Effector CD4-positive, alpha-beta T cell (primary cell): ENCODE measurements at regions not wholly inside any gene's neighbourhood (a gene's known extent, or its start where the extent isn't known, plus 50 kb on each side); places are given as distances from the start of the nearest gene placed in this dataset.
"Not testable (repeated sequence)": the region's sequence is repeated elsewhere in the genome, so short reads cannot be mapped to it uniquely, and the experiment has no call there.

Experiments used
- DNase-seq: peaks from one replicate; pipeline ENCODE4 v3.0.0-alpha.2; 2020

DNA sequence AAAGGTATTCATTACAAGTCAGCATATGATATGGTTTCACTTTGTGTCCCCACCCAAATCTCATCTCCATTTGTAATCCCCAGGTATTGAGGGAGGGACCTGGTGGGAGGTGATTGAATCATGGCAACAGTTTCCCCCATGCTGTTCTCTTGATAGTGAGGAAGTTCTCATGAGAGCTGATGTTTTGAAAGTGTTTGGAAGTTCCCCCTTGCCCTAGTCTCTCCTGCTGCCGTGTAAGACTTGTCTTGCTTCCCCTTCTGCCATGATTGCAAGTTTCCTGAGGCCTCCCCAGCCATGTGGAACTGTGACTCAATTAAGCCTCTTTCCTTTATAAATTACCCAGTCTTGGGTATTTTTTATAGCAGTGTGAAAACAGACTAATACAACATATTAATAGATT lies 213.7 kb upstream of the ADRA1D start:
- DNase-seq = not testable (repeated sequence)

DNA sequence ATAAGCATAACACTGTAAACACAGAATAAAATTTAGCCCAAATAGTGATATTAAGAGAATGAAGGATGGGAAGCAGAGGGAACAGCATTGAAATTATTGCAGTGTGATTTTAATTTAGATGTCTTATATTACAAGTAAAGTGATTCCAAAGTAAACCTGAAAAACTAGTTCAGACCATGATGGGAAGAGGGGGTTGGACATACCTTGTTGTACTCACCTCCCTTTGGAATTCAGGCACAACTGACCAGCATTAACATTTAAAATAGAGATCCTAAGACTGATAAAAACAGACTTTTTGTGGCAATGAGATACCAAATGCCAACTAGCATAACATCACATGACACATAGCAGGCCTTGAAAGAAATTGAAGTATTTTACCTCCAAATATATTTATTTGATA lies 210.0 kb upstream of the ADRA1D start:
- DNase-seq = no peak

DNA sequence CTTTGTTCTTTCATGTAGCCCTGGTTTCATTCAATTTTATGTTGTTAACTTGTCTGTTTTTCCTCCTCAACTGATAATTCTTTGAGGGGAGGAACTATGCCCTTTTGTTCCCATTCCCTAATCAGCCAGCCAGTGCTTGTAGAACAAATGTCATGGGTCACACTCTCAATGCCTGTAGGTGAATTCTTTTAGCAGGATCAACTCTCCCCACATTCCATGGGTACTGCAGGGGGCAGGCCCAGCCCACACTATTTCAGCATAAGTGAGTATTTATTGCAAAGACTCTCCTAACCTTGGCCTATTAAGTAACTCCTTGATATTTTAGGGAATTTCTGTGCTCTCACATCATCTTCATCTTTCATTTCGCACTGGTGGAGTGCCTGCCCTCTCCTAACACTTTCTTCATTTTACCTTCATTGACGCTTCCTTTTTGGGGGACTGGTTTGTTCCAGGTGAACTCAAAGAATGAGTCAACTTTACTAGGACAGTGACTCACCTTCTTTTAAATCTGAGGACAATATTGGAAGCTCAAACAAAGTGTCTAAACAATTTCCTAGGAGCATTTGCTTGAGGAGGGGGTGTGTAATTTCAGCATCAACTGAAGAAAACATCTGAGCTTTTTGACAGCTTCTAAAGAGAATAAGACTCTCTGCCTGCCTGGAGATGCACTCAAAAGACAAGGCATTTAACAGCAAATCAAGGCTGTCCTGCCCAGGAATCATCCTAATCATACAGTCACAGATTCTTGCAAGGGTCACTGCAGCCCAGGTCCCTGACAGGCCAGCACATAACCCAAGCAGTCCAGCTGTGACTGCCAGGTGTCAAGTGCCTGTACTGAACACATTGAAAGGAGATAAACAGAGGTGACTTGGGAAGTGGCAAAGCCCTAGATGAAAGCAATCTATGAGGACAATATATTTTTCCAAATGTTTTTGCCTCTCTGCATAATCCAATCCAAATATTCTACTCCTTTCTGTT lies 208.8 kb upstream of the ADRA1D start:
- no peak for DNase-seq

DNA sequence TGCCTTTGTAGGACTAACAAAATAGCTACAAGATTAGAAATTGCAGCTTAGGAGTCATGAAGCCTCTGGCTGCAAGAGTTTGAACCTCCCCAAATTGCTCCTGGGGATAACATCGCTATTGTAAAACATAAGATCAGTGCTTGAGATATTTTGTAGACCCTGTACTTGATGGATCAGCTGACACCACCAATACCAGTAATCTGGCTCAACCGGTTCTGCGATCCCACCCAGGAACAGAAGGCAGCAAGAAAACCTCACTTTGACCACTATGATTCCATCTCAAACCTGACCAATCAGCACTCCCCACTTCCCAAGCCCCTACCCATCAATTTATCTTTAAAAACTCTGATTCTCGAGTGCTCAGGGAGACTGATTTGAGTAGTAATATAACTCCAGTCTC lies 206.9 kb upstream of the ADRA1D start:
- DNase-seq = no peak

DNA sequence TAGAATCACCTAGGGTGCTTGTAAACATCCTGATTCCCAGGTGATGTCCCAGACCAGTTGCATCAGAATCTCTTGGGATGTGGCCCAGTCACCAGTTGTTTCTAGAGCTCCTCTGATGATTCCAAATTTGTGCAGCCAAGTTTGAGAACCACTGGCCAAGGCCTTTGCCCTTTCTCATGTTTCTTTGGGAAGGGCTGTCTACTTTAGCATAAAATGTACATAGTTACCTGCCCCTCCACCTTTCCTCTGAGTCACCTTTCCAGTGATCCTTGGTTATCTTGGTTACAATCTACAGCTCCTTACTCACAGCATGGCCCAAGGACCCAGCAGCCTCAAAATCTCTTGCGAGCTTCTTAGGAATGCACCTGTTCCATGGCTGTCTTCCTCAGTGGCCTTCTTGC lies 206.2 kb upstream of the ADRA1D start:
- no peak for DNase-seq

DNA sequence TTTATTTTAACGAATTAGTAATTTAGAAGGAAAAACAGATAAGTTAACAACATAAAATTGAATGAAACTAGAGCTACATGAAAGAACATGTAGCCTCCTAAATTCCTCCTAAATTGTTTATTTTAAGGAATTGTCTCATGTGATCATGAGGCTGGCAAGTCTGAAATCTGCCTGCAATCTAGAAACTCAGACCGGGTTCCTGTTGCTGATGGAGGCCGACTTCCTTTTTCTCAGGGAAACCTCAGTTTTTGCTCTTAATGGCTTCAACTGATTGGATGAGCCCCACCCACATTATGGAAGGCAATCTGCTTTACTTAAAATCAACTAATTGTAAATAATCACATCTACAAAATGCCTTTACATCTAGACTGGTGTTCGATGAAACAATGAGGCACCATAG lies 205.0 kb upstream of the ADRA1D start:
- no peak for DNase-seq

DNA sequence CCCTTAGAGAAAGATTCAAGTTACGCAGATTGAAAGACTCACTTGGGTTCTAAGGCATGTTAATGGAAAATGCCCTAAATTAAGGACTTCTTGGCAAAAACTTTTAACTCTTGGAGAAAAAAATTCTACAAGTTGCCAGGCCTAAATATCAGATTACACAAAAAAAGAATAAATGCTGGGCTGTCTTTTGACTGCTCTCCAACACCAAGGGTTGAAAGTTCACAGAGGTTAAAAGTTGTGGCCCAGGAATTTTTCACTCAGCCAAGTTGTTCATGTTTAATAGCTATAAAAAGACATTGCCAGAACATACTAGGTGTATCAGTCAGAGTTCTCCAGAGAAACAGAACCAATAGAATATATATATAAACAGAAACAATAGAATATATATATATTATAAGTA lies 204.3 kb upstream of the ADRA1D start:
- no peak for DNase-seq

DNA sequence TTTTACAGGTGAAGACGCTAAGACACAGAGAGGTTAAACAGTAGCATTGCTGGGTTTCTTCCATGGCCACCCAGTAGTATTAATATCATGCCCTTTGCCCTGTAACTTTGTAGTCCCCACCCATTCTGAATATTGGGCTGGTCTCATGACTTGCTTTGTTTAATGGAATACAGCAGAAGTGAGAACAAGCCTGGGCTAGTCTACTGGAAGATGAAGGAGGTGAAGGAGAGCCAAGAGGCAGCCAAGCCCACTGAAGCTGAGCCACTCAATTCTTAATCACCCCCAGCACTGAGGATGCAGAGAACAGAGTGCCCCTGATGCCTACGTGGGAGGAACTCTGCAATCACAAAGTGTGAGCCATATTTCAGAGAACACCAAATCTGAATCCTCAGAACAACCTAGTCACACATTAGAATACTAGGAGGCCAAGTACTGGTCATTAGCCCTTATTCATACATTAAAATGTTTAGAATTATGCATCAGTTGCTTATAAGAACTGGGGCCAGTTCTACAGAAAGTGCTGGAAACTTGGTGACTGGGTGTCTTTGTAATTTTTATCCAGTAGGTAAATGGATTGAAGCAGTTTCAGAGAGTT lies 202.5 kb upstream of the ADRA1D start:
- DNase-seq = no peak

DNA sequence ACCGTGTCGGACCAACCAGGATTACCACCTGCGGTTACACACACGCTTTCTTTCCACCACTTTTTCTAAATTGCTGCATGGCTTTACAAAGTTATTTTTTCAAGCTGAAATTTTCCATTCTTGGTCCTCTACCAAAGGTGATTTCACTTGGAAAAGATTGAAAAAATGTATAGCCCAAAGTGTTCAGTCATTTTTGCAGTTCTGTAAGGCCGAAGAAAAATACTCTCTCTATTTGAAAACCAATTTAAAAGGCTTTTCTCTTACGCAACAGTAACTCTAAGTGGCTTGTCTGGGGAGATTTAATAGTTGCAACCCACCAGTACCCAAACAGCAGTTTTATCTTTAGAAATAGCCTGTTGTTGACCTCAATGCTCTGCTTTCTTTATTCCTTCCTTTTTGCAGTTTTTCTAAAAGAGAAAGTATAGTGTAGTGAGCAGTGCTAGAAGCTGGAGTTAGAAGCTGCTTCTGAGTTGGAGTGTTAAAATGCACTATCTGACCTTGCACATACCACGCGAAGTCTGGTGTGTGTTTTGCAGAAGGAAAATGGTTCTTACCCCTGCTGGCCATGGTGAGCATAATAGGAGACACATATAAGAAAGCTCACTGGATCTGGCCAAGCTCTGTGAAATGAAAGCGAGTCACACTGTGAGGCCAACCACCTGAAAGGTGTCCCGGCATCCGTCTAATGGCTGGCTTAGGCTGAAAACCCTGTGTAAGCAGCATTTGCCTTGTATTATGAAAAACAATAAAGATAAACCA lies 201.0 kb upstream of the ADRA1D start:
- DNase-seq = no peak

DNA sequence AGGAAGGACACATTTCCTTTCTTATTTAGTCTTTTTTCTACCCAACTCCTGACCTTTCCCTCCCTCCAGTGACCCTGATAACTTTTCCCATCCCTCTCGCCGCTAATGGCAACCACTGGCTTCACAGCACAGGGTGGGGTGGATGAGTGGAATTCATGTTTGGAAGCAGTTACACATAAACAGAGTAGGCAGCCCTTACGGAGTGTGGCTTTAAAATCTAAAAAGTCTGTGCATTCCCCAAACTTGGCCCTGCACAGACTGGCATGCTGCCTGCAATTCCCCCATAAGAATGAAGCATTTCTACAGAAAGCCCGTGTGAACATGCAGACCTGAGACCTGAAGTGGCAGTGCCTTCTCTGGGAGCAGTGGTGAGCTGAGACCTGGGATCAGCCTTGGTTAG lies 196.7 kb upstream of the ADRA1D start:
- DNase-seq = no peak

DNA sequence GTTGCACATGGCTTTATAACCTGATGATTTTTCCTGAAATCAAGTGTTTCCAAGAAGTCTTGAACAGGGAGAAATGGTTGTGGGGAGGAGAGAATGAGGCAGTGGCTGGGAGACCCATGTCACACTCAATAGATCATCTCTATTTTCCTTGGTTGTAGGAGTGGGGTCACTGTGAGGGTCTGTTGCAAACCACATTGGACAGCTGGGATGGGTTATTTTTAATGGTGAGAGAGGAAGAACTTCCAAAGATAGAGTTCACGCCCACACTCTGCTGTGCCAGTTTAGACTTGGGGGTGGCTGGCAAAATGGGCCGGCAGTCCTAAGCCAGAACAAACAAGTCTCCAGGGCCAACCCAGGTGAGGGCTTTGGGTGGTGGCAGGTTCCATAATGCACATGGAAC lies 196.2 kb upstream of the ADRA1D start:
- DNase-seq = no peak

DNA sequence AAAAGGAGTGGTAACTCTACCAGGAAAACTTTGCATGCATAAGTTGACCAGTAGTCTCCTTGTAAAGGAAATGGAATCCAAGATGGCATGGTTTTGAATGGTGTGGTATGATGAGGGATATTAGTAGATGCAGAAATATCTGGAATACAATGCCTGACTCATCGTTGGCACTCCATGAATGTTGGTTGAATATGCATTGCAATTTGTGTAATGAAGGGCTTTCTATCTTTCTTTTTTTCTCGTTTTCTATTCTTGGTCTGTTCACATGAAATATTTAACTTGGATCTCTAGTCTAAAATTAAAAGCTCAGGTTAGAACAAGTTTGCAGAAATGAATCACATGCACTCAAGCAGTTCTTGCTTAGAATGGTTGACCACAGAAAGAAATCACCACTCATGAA lies 195.3 kb upstream of the ADRA1D start:
- no peak for DNase-seq

DNA sequence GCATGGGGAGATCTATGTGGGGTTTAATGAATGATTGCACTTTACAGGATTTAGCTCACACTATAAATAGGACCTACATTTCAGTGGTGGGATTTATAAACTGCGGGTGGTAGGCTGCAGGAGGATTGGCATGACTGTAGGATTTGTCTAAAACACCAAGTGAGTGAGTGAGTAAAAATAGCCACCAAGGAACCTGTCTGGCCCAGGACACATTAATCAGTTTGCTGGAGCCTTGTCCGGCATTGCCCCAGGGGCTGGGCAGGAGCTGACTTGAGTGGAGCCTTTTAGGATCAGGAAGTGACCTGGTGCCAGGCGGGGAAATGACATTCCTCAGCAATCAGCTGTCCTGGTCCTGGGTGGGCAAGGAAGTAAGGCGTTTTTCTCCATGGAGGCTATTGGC lies 193.9 kb upstream of the ADRA1D start:
- DNase-seq = no peak

DNA sequence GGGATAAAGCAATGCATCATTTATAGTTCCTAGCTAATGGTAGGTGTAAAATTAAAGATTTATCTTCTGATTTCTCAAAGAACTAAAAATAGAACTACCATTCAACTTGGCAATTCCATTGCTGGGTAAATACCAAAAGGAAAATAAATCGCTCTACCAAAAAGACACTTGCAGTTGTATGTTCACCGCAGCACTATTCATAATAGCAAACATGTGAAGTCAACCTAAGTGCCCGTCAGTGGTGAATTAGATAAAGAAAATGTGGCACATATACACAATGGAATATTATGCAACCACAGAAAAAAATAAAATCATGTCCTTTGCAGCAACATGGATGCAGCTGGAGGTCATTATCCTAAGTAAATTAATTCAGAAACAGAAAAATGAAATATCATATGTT lies 192.8 kb upstream of the ADRA1D start:
- no peak for DNase-seq

DNA sequence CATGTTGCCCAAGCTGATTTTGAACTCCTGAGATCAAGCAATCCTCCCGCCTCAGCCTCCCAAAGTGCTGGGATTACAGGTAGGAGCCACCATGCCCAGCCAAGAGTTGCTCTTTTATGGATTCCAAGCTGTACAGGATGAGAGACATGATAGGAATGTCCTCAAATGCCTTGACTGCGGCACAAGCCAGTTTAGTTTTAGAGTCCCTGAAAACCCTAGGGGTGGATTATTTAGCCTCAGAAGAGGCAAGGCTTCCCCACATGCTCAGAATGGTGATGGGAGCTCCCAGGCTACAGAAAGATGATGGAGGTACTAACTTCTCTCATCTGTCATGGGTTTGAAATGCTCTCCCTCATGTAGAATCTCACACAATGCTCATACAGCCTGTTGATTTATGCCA lies 192.1 kb upstream of the ADRA1D start:
- no peak for DNase-seq

DNA sequence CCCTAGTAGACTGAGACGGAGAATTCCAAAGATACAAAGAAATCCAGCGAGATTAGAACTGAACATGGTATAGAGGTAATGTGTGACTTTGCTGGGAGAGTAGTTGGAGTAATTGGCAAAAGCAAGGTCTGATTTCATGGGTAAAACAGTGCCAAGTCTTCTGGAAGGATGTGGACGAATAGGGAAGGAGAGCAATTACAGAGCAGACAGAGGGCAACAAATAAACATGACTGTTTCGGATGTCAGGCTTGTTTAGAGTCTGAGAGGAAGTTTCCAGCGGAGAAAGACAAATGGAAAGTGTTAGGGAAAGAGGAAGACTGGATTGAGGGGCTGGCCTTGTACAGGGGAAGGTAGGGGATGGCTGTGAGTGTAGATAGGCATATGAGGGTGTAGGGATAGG lies 190.4 kb upstream of the ADRA1D start:
- DNase-seq = no peak

DNA sequence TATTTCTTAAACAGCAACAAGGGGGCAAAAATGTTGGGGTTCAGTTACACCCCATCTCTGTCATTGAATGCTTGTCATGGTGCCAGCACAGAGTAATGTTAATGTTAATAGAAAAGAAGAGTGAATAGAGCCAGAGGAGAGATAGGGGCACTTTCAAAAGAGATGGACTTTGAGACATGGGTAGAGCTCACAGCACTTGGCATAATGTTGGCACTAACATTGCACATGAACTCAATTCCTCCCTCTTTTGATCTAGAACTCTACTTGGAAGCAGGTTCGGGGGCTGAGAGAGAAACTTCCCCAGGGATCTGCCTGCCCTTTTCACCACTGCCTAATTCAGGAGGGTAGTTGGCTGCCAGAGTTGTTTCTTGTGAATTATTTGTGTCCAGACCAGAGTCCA lies 188.0 kb upstream of the ADRA1D start:
- no peak for DNase-seq

DNA sequence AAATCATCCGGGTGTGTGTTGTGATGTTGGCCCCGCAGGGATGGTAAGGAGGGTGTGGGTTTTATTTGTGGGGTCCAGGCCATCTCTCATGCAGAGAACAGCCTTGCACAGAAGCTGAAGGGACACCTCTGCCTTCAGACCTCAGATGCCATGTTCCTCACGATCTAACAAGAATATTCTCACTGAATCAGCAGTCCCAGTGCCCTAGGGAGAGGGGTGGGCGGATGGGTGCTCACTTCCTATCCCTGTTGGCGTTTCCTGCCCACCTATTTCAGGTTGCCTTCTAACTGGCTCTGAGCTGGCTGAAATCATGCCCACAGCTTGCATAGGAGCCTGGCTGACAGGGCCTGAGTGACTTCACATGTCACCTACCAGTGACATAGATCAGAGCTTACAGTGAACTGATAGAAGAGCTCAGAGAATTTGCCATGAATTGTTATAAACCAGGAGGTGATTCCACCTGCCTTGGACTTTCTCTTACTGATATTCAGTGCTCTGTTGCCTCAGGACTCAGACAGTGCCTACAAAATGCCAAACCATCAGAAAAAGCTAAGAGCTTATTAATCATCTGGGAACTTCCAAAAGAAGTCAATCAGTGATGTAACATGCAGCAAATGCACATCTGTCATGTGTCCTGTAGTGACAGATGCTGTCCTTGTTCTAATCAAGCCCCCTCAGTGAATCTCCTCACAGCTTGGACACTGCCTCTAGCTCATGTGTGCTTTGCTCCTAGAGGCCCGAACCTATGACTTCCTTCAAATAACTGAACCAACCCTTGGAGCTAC lies 186.8 kb upstream of the ADRA1D start:
- DNase-seq = no peak

DNA sequence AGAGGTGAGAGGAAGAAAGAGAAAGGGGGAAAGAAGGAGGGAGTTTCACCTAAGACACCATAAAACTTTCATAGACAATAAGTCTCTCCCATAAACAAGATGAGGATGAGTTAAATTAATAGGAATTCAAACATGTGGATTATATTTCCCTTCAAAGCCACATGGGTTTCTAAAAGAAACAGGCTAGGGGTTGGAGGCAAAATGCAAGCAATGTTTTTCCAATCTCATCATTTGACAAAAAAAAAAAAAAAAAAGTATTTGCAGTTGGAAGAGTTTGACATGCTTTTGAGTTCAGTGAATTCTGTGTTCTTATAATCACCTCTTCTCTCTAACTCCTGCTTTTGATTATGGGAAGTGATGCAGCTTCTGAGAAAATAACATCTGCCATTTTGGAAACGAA lies 186.1 kb upstream of the ADRA1D start:
- no peak for DNase-seq

DNA sequence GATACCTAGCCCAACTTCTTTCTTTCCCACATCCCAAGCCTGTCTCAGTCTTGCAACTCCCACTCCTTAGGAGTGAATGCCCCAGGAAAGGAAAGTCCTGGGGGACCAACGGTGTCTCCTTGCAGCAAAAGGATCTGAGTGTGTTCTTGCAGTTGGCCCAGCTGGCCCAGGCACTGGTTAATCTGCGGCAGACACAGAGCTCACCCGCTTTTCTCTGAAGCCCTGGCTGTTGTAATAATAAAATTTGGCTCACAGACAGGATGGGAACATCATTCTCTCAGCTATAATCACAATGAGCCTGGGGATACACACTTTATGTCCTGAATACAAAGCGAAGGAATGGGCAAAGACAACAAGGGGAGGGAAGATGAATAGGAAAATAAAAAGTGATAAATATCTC lies 185.6 kb upstream of the ADRA1D start:
- DNase-seq = no peak

DNA sequence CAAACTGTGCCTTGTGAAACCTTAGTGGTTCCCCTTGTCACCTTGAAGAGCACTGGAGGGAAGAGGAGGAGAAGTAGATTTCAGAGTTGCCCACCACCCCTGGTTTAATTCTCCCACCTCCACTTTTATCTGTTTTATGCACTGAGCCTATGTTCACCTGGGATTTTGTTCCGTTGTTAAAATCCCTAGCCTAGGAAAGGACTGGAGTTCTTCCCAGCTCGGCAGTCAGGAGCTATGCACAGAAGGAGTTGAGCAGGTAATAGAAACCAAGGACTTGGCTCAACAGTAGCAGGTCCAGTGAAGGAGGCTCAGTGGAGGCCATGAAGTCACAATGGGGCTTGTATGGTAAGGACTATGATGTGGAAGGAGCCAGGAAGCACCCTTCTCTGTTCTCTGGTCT lies 182.4 kb upstream of the ADRA1D start:
- DNase-seq = no peak

DNA sequence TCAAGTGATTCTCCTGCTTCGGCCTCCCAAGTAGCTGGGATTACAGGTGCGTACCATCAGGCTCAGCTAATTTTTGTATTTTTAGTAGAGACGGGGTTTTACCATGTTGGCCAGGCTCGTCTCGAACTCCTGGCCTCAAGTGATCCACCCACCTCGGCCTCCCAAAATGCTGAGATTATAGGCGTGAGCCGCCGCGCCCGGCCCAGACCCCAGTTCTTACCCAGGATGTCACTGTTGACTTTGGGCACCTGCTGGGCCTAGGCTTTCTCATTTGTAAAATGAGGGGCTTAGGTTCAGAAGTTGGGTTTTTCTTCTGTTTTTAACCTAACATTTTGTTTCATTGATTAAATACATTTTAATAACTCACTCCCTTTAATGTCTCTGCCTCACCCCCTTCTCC lies 181.7 kb upstream of the ADRA1D start:
- DNase-seq = not testable (repeated sequence)
